Bone marrow (tissue), 2 donors: ENCODE measurements at regions not wholly inside any gene's neighbourhood (a gene's known extent, or its start where the extent isn't known, plus 50 kb on each side); places are given as distances from the start of the nearest gene placed in this dataset.
"Not testable (repeated sequence)": the region's sequence is repeated elsewhere in the genome, so short reads cannot be mapped to it uniquely, and the experiment has no call there.

Experiments used
- DNase-seq, 2 donors: peaks; one replicate each; lab custom pipeline; 2025; lab: John Stamatoyannopoulos, UW

DNA sequence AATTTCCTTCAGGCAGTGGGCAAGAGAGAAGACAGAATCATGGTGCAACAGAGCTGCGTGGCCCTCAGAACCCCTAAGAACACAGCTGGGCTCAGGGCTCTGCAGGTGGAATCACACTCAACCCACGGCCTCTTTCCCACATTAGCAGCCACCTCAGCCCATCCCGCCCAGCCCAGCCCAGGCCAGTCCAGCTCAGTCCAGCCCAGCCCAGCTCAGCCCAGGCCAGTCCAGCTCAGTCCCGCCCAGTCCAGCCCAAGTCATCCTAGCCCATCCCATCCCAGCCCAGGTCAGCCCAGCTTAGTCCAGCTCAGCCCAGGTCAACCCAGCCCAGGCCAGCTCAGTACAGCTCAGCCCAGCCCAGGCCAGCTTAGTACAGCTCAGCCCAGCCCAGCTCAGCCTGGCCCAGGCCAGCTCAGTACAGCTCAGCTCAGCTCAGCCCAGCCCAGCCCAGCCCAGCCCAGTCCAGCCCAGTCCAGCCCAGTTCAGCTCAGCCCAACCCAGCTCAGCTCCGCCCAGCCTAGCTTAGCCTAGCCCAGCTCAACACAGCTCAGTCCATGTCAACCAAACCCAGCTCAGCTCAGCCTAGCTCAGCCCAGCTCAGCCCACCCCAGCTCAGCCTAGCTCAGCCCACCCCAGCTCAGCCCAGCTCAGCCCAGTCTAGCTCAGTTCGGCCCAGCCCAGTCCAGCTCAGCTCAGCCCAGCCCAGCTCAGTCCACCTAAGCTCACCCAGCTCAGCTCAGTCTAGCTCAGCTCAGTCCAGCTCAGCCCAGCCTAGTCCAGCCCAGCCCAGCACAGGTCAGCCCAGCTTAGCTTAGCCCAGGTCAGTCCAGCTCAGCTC lies 183.1 kb downstream of the TMEM121 start:
- no peak for DNase-seq

DNA sequence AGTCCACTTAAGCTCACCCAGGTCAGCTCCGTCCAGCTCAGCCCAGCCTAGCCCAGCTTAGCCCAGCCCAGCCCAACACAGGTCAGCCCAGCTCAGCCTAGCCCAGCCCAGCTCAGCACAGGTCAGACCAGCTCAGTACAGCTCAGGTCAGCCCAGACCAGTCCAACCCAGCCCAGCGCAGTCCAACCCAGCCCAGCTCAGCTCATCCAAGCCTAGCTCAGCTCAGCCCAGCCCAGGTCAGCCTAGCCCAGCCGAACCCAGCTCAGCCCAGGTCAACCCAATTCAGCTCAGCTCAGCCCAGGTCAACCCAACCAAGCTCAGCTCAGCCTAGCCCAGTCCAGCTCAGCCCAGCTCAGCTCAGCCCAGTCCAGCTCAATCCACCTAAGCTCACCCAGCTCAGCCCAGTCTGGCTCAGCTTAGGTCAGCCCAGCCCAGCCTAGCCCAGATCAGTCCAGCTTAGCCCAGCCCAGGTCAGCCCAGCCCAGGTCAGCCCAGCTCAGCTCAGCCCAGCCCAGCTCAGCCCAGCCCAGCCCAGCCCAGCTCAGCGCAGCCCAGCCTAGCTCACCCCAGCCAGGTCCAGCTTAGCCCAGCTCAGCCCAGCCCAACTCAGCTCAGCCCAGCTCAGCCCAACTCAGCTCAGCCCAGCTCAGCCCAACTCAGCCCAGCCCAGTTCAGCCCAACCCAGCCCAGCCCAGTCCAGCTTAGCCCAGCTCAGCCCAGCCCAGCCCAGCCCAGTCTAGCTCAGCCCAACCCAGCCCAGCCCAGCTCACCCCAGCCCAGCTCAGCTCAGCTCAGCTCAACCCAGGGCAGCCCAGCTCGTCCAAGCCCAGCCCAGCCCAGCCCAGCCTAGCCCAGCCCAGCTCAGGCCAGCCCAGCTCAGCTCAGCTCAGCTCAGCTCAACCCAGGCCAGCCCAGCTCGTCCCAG lies 184.0 kb downstream of the TMEM121 start:
- no peak for DNase-seq

DNA sequence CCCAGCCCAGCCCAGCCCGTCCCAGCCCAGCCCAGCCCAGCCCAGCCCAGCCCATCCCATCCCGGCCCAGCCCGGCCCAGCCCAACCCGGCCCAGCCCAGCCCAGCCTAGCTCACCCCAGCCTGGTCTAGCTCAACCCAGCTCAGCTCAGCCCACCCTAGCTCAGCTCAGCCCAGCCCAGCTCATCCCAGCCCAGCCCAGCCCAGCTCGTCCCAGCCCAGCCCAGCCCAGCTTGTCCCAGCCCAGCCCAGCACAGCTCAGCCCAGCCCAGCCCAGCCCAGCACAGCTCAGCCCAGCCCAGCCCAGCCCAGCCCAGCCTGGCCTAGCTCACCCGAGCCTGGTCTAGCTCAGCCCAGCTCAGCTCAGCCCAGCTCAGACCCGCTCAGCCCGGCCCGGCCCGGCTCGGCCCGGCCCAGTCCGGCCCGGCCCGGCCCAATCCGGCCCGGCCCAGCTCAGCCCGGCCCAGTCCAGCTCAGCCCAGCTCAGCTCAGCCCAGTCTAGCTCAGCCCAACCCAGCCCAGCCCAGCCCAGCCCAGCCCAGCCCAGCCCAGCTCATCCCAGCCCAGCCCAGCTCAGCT lies 184.7 kb downstream of the TMEM121 start:
- no peak for DNase-seq

DNA sequence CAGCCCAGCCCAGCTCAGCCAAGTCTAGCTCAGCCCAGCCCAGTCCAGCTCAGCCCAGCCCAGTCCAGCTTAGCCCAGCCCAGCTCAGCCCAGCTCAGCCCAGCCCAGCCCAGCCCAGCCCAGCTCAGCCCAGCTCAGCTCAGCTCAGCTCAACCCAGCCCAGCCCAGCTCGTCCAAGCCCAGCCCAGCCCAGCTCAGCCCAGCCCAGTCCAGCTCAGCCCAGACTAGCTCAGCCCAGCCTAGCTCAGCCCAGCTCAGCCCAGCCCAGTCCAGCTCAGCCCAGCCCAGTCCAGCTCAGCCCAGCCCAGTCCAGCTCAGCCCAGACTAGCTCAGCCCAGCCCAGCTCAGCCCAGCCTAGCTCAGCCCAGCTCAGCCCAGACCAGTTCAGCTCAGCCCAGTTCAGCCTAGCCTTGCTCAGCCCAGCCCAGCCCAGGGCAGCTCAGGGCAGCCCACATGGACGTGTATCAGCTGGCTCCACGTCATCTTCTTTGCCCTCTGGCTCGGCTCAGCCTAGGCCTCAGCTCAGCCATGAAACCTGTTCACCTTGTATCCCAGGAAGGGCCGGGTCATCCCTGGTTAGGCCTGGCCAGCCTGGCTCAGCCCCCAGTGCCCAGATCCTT lies 185.6 kb downstream of the TMEM121 start:
- DNase-seq = no peak

DNA sequence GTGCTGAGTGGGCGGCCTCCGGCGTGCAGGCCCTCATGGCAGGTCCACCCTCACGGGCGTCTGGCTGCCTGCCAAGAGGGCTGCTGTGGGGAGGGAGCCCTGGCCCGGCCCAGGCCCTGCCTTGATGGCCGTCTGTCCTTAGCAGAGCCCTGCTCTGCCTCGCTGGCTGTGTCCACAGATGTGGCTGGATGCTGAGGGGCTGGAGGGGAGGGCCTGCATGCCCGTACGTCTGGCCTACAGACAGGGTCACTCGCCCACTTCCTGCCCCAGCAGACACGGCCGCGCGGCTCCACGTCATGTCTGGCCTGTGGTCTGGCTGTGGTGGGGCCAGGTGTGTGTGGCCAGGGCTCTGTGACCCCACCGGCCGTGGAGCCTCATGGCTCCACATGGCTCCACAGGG lies 186.3 kb downstream of the TMEM121 start:
- not testable (repeated sequence) for DNase-seq

DNA sequence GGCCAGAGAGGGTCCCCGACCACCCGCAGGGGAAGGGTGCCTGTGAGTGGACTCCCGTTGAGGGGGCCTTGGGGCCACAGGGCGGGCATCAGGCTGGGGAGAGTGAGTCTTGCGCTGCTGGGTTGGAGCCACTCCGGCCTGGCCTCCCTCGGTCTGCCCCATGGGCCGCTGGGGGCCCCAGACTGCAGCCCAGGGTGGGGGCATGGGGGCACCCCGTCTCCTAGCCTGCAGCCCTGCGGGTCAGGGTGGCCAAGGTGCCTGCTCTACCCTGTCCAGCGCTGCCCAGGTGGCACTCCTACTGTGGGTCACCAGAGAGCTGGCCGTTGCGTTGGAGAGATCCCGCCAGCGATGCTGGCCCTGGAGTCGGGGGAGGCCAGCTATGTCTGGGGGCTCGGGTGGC lies 186.8 kb downstream of the TMEM121 start:
- DNase-seq = not testable (repeated sequence)

DNA sequence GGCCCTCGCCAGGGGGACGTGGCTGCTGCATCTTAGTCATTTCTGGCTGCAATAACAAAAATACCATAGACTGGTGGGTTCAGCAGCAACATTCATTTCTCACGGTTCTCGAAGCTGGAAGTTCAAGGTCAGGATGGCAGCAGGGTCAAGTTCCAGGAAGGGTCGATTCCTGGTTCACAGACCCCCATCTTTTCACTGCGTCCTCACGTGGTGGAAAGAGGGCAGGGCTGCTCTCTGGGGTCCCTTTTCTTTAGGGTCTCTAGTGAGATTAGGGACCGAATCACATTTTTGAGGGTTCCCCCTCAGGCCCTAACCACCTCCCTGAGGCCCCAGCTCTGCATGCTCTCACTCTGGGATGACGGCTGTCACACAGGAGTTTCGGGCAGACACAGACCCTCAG lies 187.5 kb downstream of the TMEM121 start:
- not testable (repeated sequence) for DNase-seq

DNA sequence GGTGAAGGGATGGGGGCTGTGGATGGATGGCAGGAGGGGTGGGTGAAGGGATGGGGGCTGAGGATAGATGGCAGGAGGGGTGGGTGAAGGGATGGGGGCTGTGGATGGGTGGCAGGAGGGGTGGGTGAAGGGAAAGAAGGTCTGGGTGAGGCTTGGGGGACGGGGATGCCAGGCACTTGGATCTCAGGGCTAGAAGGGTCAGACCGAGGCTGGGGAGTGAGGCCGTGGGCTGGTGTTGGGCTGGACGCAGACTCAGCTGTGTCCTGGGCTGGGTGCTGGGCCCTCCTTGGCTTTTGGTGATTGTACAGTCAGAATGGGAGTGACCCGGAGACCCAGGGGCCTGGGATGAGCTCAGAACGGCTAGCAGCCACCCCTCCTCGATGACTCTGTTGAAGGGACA lies 192.4 kb downstream of the TMEM121 start:
- DNase-seq = not testable (repeated sequence)

DNA sequence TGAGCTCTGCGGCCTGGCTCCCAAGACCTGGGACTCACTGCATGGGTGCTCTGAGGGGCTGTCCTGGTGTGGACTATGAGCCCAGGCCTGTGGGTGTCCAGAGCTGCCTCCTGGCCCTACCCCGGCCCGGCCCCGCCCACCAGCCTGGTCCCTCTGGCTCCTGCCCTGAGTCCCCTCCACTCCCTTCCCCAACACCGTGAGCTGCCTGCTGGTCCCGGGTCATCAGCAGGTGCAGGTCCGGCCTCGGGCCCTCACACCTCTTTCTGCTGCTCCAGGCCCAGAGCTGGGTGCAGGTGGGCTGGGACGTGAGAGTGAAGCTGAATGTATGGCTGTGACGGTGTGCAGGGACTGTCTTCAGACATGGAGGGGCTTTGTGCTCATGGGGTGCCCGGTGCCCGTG lies 193.7 kb downstream of the TMEM121 start:
- not testable (repeated sequence) for DNase-seq

DNA sequence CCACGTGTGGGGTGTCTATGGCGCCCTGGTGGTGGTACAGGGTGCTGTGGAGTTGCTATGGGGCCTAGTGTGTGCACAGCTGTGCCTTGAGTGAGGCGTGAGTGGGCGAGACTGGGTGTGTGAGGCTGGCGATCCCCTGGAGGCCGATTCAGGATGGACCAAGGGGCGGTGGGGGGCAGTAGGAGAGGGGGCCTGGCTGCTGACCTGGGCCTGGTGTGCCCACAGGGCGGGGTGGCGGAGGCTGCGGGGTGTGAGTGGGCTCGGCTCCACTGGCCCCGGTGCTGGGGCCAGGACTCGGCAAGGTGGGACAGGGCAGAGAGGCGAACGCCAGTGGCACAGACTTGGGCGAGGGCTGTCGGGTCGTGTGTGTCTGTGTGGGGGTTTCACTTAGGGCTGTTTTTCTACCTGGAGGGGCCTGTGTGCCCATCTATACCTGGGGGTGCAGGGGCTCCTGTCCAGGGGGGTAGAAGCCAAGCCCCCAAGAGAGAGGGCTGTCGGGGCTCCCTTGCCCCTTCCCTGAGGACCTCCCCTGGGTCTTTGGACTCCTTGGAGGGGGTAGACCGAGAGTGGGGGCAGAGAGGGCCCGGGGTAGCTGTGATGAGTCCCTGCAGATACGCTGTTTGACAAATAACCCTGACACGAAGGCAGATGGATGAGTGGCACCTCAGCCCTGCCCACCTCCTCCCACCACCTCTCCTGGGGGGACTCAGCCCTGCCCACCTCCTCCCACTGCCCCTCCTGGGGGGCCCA lies 194.6 kb downstream of the TMEM121 start:
- DNase-seq = not testable (repeated sequence)

DNA sequence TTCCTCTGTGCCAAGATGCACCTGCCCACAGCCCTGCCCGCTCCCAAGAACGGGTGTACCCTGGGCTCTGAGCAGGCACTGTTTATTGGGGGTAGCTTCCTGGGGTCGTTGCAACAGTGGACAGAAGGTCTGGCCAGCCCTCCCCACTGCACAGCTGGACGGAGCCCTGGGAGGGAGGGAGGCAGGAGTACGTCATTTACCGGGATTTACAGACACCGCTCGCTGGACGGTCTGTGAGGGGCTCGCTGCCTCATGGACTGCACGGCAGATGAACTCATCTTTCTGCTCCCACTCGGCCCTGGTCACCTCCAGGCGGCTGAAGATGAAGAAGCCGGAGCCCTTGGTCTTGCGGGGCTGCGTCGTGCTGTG lies 195.2 kb downstream of the TMEM121 start:
- not testable (repeated sequence) for DNase-seq

DNA sequence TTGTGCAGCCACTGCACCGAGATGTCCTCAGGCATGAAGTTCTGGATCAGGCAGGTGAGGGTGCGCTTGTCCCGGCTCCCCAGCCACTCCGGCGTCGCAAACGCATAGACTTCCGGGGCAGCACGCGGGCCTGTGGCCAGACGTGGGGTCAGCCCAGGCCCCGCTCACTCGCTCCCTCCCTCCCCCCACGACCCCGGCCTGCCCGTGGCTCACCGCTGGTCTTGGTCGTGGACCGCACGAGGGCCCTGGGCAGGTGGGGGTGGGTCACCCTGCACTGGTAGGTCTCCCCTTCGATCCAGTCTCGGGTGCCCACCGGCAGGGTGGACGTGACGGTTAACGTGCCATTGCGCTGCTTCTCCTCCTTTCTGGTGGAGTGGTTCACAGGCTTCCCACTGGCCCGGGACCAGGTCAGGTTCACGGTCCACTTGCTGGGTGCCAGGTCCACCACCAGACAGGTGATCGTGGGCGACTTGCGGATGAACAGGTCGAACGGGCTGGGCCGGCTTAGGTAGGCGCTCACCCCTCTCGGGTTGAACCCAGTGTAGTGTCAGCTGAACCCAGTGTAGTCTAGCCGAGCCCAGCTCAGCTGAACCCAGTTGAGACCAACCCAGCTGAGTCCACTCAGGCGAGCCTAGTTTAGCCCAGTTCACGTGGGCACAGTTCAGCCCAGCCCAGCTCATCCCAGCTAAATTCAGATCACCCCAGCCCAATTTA lies 195.8 kb downstream of the TMEM121 start:
- not testable (repeated sequence) for DNase-seq

DNA sequence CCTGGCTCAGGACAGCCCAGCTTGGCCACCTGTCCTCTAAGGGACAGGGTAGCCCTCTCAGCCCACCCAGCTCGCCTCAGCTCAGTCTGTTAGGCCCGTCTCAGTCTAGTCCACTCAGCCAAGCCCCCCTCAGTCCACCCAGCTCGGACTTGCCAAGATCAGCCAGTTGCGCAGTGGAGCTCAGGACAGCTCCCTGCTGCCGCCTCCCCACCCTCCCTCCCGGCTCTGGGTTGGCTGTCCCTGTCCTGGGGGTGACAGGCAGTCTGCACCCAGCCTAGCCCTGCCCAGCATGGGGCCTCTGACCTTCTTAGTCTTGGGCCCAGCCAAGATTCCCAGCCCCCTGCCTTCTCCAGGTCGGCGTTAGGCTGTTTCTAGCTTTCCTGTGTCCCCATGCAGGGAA lies 196.9 kb downstream of the TMEM121 start:
- not testable (repeated sequence) for DNase-seq

DNA sequence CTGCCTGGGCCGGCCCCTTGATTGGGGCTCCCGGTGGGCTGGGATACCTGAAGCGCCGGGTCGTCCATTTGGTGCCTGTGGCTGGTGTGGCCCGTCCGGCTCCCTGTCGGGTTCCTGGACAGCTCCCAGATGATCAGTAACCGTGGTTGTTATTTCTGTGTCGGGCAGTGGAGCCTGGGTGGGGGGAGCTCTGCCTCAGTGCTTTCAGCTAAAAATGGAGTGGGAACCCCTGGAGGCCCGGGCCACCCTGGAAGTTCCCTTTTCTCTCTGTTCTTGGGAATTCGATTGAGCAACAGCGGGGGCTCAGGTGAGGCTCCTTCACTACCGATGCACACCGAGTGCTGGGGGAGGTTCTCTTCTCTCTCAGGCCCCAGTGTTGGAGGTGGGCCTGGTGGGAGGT lies 197.4 kb downstream of the TMEM121 start:
- DNase-seq = not testable (repeated sequence)

DNA sequence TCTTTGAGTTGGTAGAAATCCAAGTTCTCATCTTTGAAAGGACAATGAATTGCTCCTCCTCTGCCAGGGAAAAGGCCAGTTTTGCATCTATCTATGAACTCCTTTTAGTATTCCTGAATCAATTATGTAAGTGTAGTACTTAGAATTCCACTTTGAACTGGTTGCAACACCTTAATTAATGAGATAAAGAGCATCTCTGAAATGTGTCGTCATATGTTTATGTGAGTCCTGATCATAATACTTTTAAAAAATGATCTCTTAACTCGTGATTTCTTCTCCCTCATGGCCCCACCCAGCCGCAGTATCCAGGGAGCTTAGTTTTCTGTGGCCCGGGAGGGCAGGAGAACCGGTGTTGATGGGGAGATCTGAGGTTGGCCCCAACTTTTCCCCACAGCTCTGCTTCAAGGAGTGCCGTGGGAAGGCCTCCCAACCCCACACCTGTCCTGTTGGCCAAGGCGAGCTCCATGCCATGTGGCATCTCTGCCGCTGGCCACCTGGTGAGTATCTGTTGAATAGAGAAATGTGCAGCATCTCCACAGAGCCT lies 203.5 kb downstream of the TMEM121 start:
- not testable (repeated sequence) for DNase-seq

DNA sequence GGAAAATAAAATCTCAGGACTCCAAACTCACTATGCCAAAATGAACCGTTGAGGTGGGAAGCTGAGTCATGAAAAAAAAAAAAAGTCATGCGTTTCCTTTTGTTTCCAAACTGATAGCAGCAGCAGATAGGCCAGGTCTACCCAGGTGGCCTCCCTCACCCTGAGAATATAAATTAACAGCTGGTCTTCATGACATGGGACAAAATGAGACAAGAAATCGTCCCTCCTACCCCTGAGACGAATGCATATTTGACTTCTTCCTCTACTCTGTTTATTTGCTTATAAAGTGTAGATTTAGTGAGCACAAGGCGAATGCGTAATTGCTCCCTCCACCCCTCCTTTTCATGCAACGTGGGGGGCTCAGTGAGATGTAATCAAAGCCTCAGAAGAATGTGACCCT lies 204.3 kb downstream of the TMEM121 start:
- not testable (repeated sequence) for DNase-seq

DNA sequence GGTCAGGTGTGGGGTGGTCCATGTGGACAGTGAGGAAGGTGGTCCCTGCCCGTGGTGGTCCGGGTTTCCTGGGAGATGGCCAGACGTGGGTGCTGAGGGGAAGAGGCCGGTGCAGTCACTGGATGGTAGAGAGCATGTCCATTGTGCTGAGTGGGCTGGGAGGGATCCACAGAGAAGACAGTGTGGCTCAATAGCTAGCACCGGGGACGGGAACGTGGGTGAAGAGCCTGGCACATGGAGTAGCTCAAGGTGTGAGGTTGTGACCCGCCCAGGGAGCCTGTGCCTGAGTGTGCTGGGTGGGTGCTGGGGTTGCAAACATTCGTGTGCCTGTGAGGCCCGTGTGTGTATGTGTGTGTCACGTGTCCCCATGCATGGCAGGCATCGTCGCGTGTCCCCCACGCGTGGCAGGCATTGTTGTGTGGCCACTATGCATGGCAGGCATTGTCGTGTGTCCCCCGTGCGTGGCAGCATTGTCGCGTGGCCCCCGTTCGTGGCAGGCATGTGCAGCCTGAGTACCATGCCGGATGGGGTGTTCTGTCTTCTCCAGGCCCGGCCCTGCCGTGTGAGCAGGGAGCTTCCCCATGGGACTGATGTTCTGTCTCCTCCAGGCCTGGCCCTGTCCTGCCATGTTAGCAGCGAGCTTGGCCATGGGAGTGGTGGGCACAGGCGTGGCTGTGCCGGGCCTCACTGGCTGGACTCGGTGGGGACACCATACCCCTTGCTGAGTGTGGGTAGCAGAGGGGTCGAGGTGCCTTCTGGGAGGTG lies 205.0 kb downstream of the TMEM121 start:
- DNase-seq = not testable (repeated sequence)

DNA sequence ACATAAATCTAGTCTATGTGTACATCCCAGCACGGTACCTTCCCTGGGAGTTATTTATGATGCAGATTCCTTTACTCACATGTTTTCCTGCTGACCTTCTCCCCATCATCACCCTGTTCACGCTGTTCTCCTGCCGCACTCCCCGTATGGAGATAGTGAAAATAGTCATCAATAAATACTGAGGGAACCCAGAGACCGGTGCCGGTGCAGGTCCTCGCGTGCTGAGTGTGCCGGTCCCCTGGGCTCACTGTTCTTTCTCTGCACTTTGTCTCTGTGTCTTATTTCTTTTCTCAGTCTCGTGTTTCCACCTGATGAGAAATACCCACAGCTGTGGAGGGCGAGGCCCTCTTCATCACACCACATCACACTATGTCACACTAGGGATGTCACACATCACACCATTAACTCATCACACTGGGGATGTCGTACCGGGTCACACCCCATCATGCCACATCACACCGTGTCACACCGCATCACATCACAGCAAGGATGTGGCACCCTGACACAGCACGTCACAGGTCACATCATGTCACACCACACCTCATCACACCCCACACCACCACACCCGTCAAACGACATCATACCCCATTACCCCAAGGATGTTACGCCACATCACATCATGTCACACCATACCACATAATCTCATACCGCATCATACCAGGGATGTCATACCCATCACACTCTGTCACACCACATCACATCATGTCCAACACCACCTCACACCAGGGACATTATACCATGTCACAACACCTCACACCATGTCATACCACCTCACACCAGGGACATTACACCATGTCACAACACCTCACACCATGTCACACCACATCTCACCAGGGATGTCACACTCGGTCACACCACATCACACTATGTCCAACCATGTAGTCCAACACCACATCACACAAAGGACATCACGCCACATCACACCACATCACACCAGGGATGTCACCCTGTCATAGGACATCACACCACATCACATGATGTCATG lies 207.0 kb downstream of the TMEM121 start:
- DNase-seq = no peak
